NCI-H1694 (cell line): ENCODE measurements at regions not wholly inside any gene's neighbourhood (a gene's known extent, or its start where the extent isn't known, plus 50 kb on each side); places are given as distances from the start of the nearest gene placed in this dataset.

Source experiments
- DNase-seq: peaks from one replicate; lab custom pipeline; 2025; lab: John Stamatoyannopoulos, UW

DNA sequence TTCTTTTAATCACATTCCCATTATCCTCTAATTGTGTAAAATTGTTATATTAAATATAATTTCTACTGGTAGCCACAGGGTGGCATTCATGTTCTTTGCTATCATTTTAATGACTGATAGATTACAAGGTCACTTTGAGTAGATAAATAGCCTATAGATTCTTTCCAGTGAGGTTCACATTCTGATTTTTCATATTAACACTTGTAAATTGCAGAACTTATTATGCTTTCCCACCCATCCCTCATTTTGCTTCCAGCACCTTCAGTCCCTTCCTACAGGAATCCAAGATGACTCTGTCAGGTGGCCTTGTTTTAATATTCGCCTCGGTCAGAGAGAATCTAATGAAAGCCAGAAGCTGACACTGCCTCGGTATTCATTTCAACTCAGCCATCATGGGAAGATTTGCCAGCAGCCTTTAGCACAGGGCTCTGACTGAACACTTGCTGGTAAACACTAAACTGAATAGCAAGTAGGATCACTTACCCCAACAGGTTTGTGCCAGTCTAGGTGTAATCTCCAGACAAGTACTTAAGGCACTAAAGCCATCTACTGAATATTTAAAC is 101.2 kb upstream of the FSHR start:
- peak; percentile 49 for DNase-seq

DNA sequence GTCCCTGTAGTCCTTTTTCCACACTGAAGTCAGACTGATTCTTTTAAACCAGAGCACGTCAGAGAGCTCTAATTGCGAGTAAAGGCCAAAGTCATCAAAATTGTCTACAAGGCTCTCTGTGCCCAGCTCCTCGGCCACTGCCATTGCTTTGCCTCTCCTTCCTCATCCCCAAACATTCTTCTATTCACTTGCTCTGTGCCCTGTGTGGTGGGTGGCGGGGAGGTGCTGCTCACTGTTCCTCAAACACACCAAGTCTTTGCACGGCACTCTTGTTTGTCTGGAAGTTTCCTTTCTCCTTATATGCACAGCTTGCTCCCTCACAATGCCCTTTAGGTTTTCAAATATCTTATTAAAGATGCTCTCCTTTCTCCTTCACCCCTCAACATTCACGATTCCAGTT is 100.1 kb upstream of the FSHR start:
- no peak for DNase-seq

DNA sequence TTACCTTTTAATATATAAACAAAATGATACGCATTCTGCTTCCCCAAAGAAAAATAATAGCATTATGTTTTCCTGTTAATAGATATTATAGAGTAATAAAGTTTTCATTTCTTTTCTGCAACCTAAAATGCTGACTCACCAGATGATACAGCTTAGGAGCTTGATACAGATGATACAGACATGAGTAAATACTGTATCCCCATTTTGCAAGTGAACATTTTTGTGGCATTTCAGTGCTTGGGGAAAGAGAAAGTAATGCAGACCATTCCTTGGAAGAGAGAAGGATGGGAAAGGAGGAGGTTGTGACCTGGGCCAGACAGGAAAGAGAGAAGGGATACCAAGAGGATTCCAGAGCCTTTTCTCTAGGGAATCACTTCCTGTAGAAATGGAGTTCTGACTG is 97.5 kb upstream of the FSHR start:
- DNase-seq = no peak

DNA sequence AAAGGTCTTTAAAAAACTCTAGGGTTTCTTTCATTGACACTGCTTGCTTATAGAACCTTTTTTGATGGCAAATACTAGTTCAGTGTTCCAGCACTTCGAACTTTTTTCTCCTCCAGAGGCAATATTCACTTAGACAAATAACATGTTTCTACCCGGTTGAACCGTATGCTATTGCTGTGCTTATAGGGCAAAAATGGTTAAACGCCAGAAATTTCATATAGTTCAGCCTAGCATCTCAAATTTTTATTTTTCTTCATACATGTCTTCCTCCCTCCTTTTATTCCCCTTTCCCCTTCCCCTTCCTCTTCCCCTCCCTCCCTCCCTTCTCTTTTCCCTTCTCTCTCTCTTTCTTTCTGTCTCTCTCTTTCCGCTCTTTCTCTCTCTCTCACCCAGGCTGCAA is 96.9 kb upstream of the FSHR start:
- no peak for DNase-seq

DNA sequence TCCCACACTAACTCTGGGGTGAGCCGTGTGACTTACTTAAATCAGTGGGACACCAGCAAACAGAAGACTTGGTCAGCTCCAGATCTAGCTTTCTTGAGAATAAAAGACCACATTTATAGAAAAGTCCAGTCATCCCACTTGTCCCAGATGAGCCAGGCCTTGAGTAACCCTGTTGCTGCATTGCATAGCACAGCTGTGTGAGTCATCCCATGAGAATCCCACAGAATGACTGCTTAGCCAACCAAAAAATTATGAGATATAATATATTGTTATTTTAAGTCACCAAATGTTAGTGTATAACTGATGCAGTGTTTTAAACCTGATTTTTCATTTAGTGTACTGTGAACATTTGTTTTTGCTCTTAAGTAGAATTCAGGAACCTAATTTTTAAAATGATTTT is 94.2 kb upstream of the FSHR start:
- no peak for DNase-seq

DNA sequence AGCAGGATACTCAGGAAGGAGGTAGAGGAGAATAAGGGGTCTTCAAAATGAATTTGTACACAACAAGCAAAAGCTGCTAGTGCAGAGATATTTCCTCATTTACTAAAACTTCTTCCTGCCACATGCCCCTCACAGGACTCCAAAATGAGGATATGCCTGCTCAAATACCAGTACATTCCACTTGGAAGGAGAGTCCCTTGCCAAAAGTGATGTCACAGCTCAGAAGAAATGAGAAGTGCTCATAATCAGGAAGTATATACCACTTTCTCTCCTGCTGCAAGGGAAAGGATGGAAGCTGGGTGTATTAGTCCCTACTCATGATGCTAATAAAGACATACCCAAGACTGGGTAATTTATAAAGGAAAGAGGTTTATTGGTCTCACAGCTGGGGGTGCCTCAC is 87.7 kb upstream of the FSHR start:
- DNase-seq = no peak

DNA sequence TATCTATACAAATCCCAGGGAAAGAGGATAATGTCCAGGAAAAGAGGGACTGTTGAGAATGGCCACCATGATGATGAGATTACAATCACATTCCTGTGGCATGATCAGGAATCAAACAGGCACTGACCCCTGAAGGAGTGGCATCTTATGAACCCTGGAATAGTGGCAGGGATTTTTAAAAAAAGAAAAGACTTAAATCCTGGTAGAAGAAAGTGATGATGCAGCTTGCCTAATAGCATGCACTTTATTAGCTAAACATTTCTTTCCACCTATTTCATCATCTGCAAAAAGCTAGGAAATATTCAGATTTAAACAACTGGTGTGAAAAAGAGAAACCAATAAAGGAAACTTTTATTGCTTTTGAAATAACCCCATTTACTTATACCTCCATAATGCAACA is 87.2 kb upstream of the FSHR start:
- no peak for DNase-seq

DNA sequence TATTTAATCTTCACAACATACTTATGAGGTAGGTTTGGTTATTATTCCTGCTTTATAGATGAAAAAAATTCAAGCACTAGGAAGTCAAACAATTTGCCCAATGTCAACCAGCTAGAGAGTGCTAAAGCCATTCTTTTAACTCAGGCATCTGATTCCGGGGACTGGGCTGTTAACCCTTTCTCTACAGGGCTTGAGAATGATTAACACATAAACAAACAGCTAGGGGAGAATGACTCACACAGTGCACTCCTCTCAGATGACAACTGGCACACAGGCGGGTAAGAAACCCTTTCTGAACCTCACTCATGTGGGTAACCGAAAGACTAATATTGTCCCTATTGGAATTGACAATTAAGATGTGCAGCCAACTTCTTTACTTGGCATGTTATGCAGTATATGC is 86.3 kb upstream of the FSHR start:
- no peak for DNase-seq

DNA sequence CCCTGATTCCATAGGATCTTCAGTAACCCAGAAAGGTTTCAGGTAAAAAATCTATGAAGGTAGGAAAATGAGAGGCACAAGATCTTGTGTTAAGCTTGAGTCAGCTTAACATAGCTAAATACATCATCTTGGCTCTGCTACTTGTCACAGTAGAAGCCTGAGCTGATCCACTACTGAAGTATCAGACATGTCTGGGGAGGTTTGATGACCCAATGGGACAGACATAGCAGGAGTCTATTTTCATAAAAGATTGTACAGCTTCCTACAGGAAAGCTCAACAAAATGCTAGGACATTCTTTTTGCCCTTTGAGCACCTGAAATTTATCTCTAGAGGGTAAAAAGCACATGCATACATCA is 84.3 kb upstream of the FSHR start:
- no peak for DNase-seq

DNA sequence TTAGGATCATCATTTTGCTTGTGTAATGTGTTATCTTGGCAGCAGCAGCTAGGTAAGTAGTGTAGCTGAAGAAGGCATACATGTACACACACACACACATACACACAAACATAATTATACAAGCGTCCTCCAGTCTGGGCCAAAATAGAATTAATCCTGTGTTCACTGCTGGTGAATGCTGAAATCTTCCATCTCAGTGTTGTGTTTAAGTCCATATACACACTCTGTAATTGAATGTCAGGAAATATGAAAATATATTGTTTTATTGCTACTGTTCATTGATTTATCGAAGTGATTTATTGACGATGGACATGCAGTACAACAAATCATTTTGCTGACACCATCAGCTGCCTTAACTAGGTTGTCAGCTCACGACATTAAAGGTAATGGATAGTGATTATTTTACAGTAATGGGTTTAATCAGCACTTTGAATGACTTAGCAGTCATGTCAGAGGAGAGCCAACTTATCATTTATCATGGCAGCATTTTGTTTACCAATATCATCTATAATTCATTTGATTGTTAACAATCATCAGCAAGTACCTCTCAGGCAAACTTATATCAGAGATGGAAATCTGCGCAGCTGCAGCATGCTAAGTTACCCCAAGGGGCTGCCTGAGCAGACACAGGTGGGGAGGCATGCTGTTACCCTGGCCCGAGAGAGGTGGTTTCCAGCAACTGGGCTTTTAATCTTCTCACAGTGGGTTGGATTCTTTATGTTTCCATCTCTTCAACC is 83.7 kb upstream of the FSHR start:
- DNase-seq = no peak

DNA sequence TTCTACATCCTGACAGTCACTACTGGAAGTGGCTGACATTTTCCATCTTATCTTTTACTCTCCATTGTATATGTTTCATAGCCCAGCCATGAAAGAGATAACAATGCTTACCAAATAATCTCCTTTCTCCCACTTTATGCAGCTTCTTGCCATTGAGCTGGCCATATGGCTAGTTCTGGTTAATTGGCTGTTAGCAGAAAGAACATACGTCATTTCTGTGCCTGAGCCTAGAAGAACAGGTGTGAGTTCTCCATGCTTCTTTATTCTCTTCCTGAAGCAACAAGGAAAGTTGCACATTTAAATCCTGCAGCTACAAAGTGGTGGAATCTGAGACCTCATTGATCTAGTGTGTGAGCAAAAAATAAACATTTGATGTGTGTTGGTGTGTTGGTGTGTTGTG is 82.0 kb upstream of the FSHR start:
- peak; percentile 19 for DNase-seq

DNA sequence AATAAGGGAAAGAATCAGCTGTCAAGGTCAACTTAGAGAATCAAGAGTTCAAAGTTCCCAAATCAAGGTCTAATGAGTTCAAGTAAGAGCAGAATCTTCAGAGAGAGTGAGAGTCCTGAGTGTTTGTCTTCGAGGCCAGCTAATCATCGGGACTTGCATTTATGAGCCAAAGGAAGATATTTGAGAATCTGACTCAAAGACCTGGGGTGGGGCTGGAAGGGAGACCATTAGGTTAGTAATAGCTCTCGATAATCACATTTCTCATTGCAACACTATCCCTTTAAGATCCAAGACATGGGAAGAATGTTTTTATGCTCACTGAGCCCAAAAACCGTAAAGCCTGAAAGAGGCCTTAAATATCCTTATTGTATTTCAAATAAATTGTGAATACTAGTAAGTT is 72.0 kb upstream of the FSHR start:
- no peak for DNase-seq

DNA sequence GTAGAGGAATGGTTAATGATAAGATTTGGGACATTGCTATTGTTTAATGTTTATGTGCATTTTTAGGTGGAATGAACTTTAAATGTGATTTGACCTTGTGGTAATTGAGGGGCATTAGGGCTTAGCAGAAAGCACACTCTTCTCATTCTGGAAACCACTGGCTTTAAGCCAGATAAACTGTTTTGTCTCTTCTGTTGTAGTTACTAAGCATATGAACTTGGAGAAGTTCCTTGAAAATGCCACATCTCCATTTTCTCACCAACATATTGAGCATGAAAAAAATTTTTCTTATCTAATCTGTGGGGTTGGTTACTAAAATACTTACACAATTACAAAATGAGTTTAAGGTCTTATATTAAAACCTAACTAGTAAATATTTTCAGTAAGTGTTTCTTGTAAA is 70.8 kb upstream of the FSHR start:
- DNase-seq = no peak

DNA sequence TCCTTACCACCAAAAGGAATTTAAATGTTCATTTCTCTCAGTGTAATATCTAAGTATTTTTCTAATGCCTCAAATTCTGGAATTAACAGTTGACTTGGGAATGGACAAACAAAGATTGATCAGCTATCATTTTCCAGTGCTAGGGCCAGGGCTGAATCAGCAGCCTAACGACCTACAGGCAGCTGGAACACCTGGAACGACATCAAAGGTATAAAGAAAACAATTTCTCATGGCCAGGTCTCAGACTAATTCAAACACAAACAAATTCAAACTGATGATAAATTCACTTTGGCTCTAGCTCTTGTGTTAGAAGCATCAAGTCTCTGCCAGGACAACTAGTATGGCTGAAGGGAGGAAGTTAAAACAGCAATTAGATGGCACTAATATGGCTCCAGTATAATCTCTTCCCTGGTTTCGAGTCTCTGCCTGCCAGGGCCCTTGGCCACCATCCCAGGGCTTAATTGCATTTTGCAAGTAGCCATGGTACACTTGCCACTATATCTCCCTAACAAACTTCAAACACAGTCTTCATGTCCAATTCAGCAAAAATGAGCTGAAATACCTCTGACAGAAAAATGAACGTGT is 70.2 kb upstream of the FSHR start:
- DNase-seq = peak; percentile 5

DNA sequence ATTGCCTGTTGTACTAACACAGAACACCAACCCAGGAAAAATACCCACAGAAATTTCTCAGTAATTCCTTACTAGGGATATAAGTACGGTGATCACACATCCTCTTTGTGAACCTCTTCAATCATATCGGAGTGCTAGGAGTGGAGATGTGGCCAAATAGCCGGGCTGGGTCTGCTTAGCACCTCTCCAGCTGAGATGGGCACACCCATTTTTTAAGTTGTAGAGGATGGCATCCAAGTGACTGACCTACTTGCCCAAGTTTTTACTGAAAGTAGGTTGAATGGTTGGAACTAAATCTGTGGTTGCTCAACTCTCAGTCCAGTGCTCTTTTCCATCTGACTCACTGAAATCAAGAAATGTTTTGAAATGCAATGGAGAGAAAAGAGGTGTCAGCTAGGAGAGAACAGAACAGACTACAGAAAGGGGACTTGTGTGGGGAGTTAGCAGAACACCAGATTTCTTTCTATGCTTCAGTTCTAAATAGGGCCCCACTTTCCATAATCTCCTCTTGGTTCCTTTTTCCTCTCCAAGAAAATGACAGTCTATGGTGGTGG is 68.7 kb upstream of the FSHR start:
- DNase-seq = no peak

DNA sequence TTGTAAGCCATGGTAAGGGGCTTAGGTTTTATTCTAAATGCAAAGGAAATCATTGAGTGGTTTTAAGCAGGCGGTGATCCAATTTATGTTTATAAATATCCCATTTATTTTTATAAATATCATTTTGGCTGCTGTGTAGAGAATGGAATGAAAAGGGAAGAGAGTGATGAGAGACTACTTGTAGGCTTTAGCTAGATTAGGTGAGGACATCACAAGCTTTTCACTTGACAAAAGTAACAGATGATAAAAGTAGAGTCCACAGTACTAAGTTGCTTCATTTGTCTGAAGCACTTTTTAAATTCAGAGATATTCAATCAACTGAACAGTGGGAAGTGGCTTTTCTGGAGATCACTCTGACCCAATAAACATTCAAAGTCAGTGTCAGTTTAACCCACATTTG is 65.4 kb upstream of the FSHR start:
- DNase-seq = no peak

DNA sequence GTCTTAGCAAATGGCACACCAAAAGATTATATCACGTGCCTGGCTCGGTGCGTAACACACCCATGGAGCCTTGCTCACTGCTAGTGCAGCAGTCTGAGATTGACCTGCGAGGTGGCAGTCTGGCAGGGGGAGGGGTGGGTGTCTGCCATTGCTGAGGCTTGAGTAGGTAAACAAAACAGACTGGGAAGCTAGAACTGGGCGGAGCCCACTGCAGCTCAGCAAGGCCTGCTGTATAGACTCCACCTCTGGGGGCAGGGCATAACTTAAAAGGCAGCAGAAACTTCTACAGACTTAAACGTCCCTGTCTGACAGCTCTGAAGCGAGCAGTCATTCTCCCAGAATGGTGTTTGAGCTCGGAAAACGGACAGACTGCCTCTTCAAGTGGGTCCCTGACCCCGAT is 55.9 kb upstream of the FSHR start:
- no peak for DNase-seq

DNA sequence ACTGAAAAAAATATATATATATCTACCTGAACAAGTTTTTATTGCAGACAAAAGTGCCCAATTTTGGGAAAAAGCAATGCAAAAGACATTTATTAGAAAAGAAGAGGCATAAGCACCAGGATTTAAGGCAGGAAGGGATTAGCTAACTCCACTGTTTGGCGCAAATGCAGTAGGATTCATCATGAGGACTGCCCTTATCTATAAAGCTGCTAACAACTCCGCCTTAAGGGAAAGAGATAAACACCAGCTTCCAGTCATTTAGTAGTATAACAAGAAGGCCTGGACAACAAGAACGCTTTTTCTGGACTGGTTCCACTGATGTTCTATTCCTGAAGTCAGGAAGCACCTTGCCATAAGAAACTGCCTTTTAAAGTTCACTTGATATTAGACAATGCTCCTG is 52.9 kb upstream of the FSHR start:
- no peak for DNase-seq
